GM12891 (cell line): ENCODE measurements at regions not wholly inside any gene's neighbourhood (a gene's known extent, or its start where the extent isn't known, plus 50 kb on each side); places are given as distances from the start of the nearest gene placed in this dataset.

Experiments used
- PAX5 ChIP-seq: IDR thresholded peaks from 2 replicates; pipeline ENCODE4 v1.6.1; 2011; ENCODE audit warnings: low read length, moderate library complexity, mild to moderate bottlenecking; ENCODE audit not compliant: insufficient read depth, severe bottlenecking
- POLR2A ChIP-seq: IDR thresholded peaks from 2 replicates; pipeline ENCODE4 v1.6.1; 2011; ENCODE audit warnings: low read depth, low read length, control low read depth
- POLR2AphosphoS5 ChIP-seq: IDR thresholded peaks from 2 replicates; pipeline ENCODE4 v1.6.1; 2011; ENCODE audit warnings: low read depth, low read length, control low read depth
- SPI1 ChIP-seq: IDR thresholded peaks from 2 replicates; pipeline ENCODE4 v1.6.1; 2011; ENCODE audit warnings: low read depth, low read length, control low read depth
- TAF1 ChIP-seq: IDR thresholded peaks from 2 replicates; pipeline ENCODE4 v1.6.1; 2011; ENCODE audit warnings: low read depth, low read length, control low read depth

- TF ChIP-seq SPI1 = no peak
- no peak for TF ChIP-seq POLR2AphosphoS5
- TF ChIP-seq POLR2A = no peak
- TF ChIP-seq PAX5 = no peak
- TF ChIP-seq TAF1 = no peak
Observed at GRCh38 chr5:4208537-4208936, 612.9 kb downstream of the IRX1 start.
